MM.1S (cell line): ENCODE measurements at regions not wholly inside any gene's neighbourhood (a gene's known extent, or its start where the extent isn't known, plus 50 kb on each side); places are given as distances from the start of the nearest gene placed in this dataset.

Source experiments
- CTCF ChIP-seq: fragments of 300-600 bp; sonication (generic); IDR thresholded peaks from 2 replicates; pipeline ENCODE4 v1.5.1; 2016; ENCODE audit warnings: antibody characterized with exemption, low read length, mixed read lengths
- EZH2 ChIP-seq: fragments of 300-600 bp; sonication (generic); optimal IDR thresholded peaks from 2 replicates; pipeline ENCODE3; 2017; ENCODE audit warnings: low read depth, mild to moderate bottlenecking, antibody characterized with exemption, low read length, mixed read lengths
- EZH2phosphoT487 ChIP-seq: fragments of 300-600 bp; sonication (generic); IDR thresholded peaks from 2 replicates; pipeline ENCODE4 v1.6.1; 2018; ENCODE audit warnings: antibody characterized with exemption, low read length

GRCh38 chr10:8416192-8416701 is 361.8 kb downstream of the GATA3 start:
- no peak for TF ChIP-seq CTCF
- no peak for TF ChIP-seq EZH2
- TF ChIP-seq EZH2phosphoT487: no peak
